ENCODE measurements at regions not wholly inside any gene's neighbourhood (a gene's known extent, or its start where the extent isn't known, plus 50 kb on each side); places are given as distances from the start of the nearest gene placed in this dataset.

DNA sequence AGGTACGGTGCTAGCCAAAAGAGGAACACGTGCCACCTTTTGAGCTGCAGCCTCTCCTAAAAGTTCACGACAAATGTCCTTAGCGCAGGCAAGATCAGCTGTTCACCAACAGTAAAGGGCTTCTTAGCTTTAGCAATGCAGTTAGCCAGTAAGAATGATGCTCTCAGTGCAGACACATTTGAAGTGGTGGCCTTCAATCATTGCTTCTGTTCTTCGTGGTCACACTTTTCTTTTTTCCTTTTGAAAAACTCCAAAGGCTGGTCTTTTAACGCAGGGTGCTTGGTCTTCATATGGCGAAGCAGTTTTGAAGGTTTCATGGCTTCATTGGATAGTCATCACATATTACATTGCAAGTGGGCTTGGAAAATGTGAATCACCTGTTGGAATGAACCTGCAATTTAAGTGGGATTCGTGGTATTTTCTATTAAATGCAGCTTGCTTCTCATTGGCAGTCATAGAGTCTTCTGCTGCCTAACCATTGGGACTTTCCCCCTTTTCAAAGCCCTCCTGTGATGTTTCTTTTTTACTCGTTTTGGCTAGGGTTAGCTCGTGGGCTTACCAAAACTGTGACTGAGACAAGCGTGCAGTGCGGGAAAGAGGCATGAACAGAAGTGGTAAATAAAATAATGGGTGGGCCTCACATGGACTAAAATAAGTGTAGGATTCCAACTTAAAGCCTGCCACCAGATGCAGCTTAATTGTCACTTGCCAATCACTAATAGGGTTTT is 100.9 kb downstream of the MRPL36 start:
- H3K9me3 Mint-ChIP-seq: peaks cover 9% of the 10 kb centered on the region
- H3K4me3 Mint-ChIP-seq: no peak overlapping the region
- TF ChIP-seq ZNF396 (CRISPR knock-in tag; IDR thresholded peaks at IDR 0.05; ENCODE audit: borderline replicate concordance): no peak
- TF ChIP-seq, protein P1, sequence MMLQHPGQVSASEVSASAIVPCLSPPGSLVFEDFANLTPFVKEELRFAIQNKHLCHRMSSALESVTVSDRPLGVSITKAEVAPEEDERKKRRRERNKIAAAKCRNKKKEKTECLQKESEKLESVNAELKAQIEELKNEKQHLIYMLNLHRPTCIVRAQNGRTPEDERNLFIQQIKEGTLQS (CRISPR knock-in tag; conservative IDR thresholded peaks at IDR 0.05): no peak
- TF ChIP-seq CBFB (CRISPR knock-in tag; IDR thresholded peaks at IDR 0.05; ENCODE audit: low read depth): no peak
- TF ChIP-seq ZNF138 (CRISPR knock-in tag; conservative IDR thresholded peaks at IDR 0.05): no peak
- no peak for TF ChIP-seq E2F1 (CRISPR knock-in tag; IDR thresholded peaks at IDR 0.05)
- ChIA-PET CTCF (no interaction called here), POLR2A (no interaction called here)
- peaks cover 19% of the 10 kb centered on the region for H3K4me1 Mint-ChIP-seq
- no peak overlapping the region for H3K27ac Mint-ChIP-seq
- ATAC-seq (no peak), DNase-seq (ENCODE audit: low spot score) (no peak)
- peaks cover 6% of the 10 kb centered on the region for H3K36me3 Mint-ChIP-seq
- H3K27me3 Mint-ChIP-seq (ENCODE audit: low read depth): peaks cover 11% of the 10 kb centered on the region

GRCh38 chr5:1692381-1692780 is 107.3 kb downstream of the MRPL36 start:
- H3K27ac Mint-ChIP-seq: no peak overlapping the region
- H3K4me3 Mint-ChIP-seq: no peak overlapping the region
- TF ChIP-seq FOXK1 (CRISPR knock-in tag; IDR thresholded peaks at IDR 0.05) (no peak), SOX15 (CRISPR knock-in tag; IDR thresholded peaks at IDR 0.05) (no peak), SMAD3 (CRISPR knock-in tag; IDR thresholded peaks at IDR 0.05; ENCODE audit: borderline replicate concordance) (no peak), CDX4 (CRISPR knock-in tag; IDR thresholded peaks at IDR 0.05; ENCODE audit: borderline replicate concordance) (no peak), TEAD1 (CRISPR knock-in tag; IDR thresholded peaks at IDR 0.05) (no peak), TCF7 (CRISPR knock-in tag; IDR thresholded peaks at IDR 0.05; ENCODE audit: low read depth) (no peak), NFYB (CRISPR knock-in tag; conservative IDR thresholded peaks at IDR 0.05; ENCODE audit: low read depth) (no peak), E2F1 (CRISPR knock-in tag; IDR thresholded peaks at IDR 0.05) (no peak), ETV6 (CRISPR knock-in tag; IDR thresholded peaks at IDR 0.05) (no peak)
- TF ChIP-seq, protein P2, sequence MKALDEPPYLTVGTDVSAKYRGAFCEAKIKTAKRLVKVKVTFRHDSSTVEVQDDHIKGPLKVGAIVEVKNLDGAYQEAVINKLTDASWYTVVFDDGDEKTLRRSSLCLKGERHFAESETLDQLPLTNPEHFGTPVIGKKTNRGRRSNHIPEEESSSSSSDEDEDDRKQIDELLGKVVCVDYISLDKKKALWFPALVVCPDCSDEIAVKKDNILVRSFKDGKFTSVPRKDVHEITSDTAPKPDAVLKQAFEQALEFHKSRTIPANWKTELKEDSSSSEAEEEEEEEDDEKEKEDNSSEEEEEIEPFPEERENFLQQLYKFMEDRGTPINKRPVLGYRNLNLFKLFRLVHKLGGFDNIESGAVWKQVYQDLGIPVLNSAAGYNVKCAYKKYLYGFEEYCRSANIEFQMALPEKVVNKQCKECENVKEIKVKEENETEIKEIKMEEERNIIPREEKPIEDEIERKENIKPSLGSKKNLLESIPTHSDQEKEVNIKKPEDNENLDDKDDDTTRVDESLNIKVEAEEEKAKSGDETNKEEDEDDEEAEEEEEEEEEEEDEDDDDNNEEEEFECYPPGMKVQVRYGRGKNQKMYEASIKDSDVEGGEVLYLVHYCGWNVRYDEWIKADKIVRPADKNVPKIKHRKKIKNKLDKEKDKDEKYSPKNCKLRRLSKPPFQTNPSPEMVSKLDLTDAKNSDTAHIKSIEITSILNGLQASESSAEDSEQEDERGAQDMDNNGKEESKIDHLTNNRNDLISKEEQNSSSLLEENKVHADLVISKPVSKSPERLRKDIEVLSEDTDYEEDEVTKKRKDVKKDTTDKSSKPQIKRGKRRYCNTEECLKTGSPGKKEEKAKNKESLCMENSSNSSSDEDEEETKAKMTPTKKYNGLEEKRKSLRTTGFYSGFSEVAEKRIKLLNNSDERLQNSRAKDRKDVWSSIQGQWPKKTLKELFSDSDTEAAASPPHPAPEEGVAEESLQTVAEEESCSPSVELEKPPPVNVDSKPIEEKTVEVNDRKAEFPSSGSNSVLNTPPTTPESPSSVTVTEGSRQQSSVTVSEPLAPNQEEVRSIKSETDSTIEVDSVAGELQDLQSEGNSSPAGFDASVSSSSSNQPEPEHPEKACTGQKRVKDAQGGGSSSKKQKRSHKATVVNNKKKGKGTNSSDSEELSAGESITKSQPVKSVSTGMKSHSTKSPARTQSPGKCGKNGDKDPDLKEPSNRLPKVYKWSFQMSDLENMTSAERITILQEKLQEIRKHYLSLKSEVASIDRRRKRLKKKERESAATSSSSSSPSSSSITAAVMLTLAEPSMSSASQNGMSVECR (CRISPR knock-in tag; IDR thresholded peaks at IDR 0.05; ENCODE audit: borderline replicate concordance): no peak
- ChIA-PET POLR2A (no interaction called here), CTCF (interaction anchor here (0.9 kb wide), 1 partner anchor 20 kb away, joined by 3 read pairs; no protein-coding TSS in a partner anchor)
- H3K9me3 Mint-ChIP-seq: peaks cover 14% of the 10 kb centered on the region
- no peaks in the 10 kb centered on the region for H3K4me1 Mint-ChIP-seq
- DNase-seq (ENCODE audit: low spot score): no peak
- no peaks in the 10 kb centered on the region for H3K27me3 Mint-ChIP-seq (ENCODE audit: low read depth)
- no peaks in the 10 kb centered on the region for H3K36me3 Mint-ChIP-seq
- no peak for ATAC-seq

Measured in WTC11 (cell line).